ENCODE measurements at regions not wholly inside any gene's neighbourhood (a gene's known extent, or its start where the extent isn't known, plus 50 kb on each side); places are given as distances from the start of the nearest gene placed in this dataset.
A peak's percentile ranks its signal among the peaks of the same experiment; 100 is the strongest.

DNA sequence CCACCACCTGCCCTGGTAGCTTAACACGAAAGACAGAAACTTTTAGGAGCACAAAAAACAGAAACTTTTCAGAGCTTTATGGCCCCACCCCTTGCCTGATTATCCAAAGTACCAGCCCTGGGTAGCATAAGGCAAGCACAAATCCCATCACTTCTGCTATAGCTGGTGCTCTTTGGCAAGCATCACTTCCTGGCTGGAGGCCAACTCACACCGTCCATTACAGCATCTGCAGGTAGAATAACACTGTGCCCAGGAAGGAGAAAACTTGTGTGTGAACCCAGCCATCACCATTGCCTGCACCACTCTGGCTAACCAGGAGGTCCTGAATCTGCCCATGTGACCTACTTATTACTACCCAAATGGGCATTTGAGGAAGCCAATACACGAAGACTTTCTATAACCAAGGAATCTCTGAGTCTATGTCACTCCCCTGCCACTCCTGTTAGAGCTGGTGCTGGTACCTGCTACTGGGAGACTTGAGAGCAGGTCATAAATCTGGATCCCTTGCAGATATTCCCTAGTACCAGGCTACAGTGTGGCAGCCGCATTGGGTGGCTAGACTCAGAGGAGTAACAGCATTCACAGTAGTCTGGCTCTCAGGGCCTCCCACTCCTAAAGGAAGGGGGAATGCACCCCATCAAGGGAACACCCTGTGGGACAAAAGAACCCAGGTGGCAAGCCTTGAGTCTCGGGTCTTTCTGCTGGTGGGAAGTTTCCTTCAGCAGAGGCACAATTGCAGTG is 73.3 kb upstream of the AKAP13 start:
- Mint-ChIP-seq H3K4me3 (no peak overlapping the region), H3K9me3 (peaks cover 4% of the 10 kb centered on the region), H3K36me3 (peaks cover 4% of the 10 kb centered on the region), H3K27ac (no peak overlapping the region), H3K4me1 (peaks cover 11% of the 10 kb centered on the region), H3K27me3 (no peaks in the 10 kb centered on the region)
- POLR2A ChIA-PET: no interaction called here
- ATAC-seq (ENCODE audit: low read depth) (no peak), DNase-seq (no peak)

DNA sequence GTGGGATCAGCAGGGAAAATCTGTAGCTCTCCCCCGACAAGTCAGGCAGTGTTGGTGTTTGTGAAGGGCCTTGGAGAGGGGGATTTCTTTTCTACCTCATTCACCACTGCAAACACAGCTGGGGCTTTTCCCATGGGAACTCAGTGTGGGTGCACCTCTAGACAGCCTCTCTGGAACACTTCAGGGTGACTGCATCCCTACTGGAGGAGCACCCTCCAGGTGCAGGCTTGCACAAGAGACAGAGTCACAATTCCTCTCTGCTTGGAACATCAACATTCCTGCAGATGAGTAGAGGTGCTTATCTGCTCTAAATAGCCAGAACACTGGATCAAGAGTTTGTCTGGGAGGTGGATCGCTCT is 72.7 kb upstream of the AKAP13 start:
- peaks cover 4% of the 10 kb centered on the region for H3K36me3 Mint-ChIP-seq
- no peaks in the 10 kb centered on the region for H3K27me3 Mint-ChIP-seq
- H3K4me3 Mint-ChIP-seq: no peak overlapping the region
- no peak overlapping the region for H3K27ac Mint-ChIP-seq
- POLR2A ChIA-PET: no interaction called here
- H3K9me3 Mint-ChIP-seq: peaks cover 4% of the 10 kb centered on the region
- ATAC-seq (ENCODE audit: low read depth): no peak
- H3K4me1 Mint-ChIP-seq: peaks cover 12% of the 10 kb centered on the region
- no peak for DNase-seq

DNA sequence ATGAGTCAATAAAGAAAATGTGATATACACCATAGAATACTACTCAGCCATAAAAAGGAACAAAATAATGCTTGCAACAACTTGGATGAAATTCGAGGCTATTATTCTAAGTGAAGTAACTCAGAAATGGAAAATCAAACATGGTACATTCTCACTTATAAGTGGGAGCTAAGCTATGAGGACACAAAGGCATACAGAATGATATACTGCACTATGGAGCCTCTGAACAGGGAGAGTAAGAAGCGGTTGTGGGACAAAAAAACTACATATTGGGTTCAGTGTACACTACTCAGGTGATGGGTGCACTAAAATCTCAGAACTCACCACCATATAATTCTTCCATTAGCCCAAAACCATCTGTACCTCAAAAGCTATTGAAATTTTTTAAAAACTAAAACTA is 68.8 kb upstream of the AKAP13 start:
- Mint-ChIP-seq H3K36me3 (peaks cover 6% of the 10 kb centered on the region), H3K4me3 (no peak overlapping the region), H3K4me1 (peaks cover 32% of the 10 kb centered on the region), H3K27ac (no peak overlapping the region), H3K9me3 (peaks cover 4% of the 10 kb centered on the region), H3K27me3 (no peaks in the 10 kb centered on the region)
- DNase-seq (no peak), ATAC-seq (ENCODE audit: low read depth) (no peak)
- POLR2A ChIA-PET: interaction anchor here (0.6 to 0.7 kb wide), 2 partner anchors 12 to 14 kb away, joined by 3 read pairs; no protein-coding TSS in a partner anchor

DNA sequence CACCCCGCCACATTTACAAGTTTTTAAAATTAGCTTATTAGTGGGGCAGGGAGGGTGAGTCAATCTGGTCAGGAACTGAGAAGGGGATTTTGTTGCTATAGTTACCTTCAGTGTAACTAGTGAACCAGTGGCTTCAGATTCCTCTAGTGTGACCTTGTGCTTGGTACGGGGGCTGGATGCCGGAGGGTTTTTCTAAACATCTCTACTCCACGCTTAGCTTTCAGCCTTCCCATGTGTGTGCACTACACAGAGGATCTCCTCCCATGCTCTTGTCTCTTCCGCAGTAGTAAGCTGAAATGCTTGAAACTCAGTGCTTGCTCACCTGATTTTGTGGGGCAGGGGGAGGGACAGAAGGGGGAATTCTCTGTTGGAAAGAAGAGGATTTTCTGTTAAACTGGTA is 67.9 kb upstream of the AKAP13 start:
- Mint-ChIP-seq H3K27me3 (no peaks in the 10 kb centered on the region), H3K9me3 (peaks cover 4% of the 10 kb centered on the region), H3K36me3 (peaks cover 6% of the 10 kb centered on the region), H3K27ac (no peak overlapping the region), H3K4me1 (peaks cover 38% of the 10 kb centered on the region), H3K4me3 (no peak overlapping the region)
- no peak for DNase-seq
- POLR2A ChIA-PET: no interaction called here
- no peak for ATAC-seq (ENCODE audit: low read depth)

DNA sequence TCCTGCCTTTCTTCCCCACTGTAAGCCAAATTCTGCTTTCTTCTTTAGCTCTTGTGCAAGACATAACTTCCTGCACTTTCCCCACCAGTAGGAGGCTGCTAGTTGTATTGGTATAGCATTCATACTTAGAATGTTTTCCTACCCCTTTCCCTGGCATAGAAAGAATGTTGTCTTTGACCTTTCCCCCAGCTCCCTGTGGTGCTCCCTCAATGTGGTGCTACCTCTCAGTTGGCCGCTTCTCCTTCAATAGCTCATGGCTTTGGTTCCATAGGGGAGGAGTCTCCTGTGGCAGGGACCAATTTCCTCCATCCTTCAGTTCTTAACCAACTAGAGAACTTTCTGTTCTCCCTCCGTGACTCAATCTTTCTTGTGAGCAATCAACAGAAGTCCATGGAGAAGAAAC is 67.5 kb upstream of the AKAP13 start:
- Mint-ChIP-seq H3K4me3 (no peak overlapping the region), H3K27ac (no peak overlapping the region), H3K27me3 (no peaks in the 10 kb centered on the region), H3K36me3 (peaks cover 6% of the 10 kb centered on the region), H3K4me1 (peaks cover 41% of the 10 kb centered on the region), H3K9me3 (peaks cover 4% of the 10 kb centered on the region)
- POLR2A ChIA-PET: no interaction called here
- DNase-seq (no peak), ATAC-seq (ENCODE audit: low read depth) (no peak)

DNA sequence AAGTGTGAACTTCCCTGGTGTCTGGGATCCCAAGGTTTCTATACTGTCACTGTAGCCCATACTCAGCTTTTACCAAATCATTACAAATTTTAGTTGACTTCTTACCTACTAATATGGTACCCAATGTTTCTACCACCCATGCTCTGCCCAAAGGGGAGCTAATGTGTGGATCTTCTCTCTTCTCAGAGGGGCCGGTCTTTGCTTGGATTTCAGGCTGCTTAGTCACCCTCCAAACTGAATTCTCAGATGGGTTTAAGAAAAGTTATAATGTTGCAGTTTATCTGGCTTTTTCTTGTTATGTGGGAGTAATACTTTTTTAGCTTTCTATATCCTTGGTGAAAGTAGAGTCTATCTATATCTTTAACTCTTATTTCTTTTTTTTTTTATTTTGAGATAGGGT is 67.1 kb upstream of the AKAP13 start:
- H3K36me3 Mint-ChIP-seq: peaks cover 6% of the 10 kb centered on the region
- peaks cover 43% of the 10 kb centered on the region for H3K4me1 Mint-ChIP-seq
- no peak for ATAC-seq (ENCODE audit: low read depth)
- H3K27ac Mint-ChIP-seq: no peak overlapping the region
- POLR2A ChIA-PET: no interaction called here
- DNase-seq: no peak
- H3K9me3 Mint-ChIP-seq: peaks cover 4% of the 10 kb centered on the region
- no peaks in the 10 kb centered on the region for H3K27me3 Mint-ChIP-seq
- no peak overlapping the region for H3K4me3 Mint-ChIP-seq

DNA sequence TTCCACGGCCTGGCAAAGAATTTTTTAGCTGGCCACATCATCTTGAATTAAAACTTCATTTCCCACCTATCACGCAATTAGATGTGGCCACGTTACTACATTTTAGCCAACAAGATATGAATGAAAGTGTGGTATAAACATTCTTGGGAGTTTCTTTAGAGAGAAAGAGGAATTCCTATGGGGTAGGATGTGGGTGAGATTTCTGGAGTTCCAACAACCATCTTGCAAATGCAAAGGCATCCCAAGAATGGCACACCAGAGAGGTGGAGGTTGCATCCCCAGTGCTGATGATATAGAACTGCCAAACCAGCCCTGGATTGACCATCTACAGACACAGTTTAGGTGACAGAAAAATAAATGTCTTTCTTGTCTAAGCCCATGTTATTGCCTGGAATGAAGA is 66.3 kb upstream of the AKAP13 start:
- H3K9me3 Mint-ChIP-seq: peaks cover under 1% of the 10 kb centered on the region
- POLR2A ChIA-PET: no interaction called here

DNA sequence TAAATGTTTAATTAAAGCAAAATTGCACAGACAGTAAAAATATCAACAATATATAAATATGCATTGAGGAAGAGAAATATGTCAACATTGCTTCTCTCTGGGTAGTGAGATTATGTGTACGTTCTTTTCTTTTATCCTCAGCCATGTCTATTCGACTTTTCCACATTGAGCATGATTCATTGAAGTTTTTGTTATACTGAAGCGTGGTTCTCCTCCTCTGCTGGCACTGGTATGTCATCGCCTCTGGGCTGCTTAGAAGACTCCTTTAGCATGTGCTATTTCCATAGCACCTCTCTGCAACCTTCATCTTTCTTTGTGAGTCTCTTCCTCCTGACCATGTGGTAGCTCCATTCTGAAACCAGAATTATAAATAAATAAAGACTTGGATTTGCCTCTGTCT is 65.8 kb upstream of the AKAP13 start:
- H3K27me3 Mint-ChIP-seq: no peaks in the 10 kb centered on the region
- no peak overlapping the region for H3K27ac Mint-ChIP-seq
- H3K36me3 Mint-ChIP-seq: peaks cover 2% of the 10 kb centered on the region
- DNase-seq (no peak), ATAC-seq (ENCODE audit: low read depth) (no peak)
- no peak overlapping the region for H3K4me3 Mint-ChIP-seq
- no peaks in the 10 kb centered on the region for H3K9me3 Mint-ChIP-seq
- POLR2A ChIA-PET: no interaction called here
- H3K4me1 Mint-ChIP-seq: peaks cover 42% of the 10 kb centered on the region

More for the DNA sequence above, 66.3 kb upstream of the AKAP13 start:
- ATAC-seq (ENCODE audit: low read depth) (no peak), DNase-seq (no peak)
- Mint-ChIP-seq H3K27ac (no peak overlapping the region), H3K27me3 (no peaks in the 10 kb centered on the region), H3K4me3 (no peak overlapping the region), H3K4me1 (peaks cover 43% of the 10 kb centered on the region), H3K36me3 (peaks cover 2% of the 10 kb centered on the region)

DNA sequence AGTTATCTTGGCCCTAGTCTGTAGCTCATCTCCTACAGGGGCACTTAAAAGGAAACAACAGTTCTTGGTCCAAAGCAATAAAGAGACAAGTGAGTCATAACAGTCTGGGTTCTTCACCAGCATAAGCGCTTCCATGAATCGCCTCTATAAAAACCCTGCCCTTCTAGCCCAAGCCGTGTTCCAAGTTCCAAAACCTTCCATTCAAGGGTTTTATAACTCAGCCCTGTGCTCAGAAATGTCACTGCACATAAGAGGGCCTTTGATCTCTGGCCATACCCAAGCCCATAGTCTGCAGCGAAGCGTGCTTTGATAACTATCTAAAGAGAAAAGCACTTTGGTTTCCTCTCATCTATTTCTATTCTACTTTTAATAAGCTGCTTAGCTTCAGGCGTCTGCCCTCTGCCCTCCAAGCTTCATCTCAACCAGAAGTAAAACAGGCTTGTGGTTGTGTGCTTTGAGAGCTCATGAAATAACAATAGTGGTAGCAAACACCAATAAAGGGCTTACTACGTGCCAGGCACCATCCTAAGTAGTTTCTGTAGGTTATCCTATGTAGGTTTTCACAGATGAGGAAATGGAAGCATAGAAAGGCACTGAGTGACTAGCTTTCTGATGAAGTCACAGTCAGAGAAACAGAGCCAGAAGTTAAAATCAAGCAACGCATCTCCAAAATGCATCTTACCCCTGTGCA is 64.0 kb upstream of the AKAP13 start:
- POLR2A ChIA-PET: interaction anchor here (0.7 to 1.5 kb wide), 7 partner anchors 8 to 373 kb away, joined by 3 to 6 read pairs (median 3); partner anchors contain the start of gene AKAP13
- no peak for DNase-seq
- Mint-ChIP-seq H3K9me3 (peaks cover 6% of the 10 kb centered on the region), H3K36me3 (peaks cover 9% of the 10 kb centered on the region), H3K4me3 (peak overlapping the region; percentile 58), H3K27me3 (no peaks in the 10 kb centered on the region), H3K4me1 (peaks cover 42% of the 10 kb centered on the region), H3K27ac (peak overlapping the region; percentile 82)
- ATAC-seq (ENCODE audit: low read depth): peak; percentile 81

DNA sequence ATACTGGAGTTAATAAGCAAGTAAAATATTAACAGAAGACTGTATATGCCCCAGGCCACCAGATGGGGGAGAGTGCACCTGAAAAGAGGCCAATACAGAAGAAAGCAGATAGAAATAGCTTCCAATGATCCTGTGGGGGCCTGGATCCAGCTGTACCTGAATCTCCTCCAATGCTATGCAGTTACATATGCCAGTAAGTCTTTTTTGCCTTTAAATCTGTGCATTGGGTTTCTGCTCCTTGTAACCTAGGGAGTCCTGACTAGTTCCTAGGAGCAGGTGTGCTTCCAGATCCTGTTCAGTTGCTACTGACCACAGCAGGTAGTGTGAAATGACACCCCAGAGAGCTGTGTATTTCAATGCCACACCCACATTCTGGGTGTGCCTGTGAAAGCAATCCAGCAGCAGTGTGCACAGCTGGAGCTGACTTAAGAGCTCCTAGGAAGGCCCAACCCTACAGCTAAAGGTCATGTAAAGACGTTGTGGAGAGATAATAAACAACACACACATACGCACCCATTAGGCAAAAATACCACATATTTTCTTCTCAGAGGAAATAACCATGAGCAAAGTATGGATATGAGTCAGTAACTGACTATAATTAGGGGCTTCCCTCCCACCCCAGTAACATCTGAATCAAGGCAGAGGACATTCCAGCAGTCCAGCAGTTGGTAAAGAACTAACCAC is 62.2 kb upstream of the AKAP13 start:
- ATAC-seq (ENCODE audit: low read depth) (peak; percentile 63), DNase-seq (no peak)
- Mint-ChIP-seq H3K9me3 (peaks cover 13% of the 10 kb centered on the region), H3K4me3 (no peak overlapping the region), H3K36me3 (peaks cover 13% of the 10 kb centered on the region), H3K27me3 (no peaks in the 10 kb centered on the region), H3K4me1 (peaks cover 36% of the 10 kb centered on the region), H3K27ac (peak overlapping the region; percentile 21)
- POLR2A ChIA-PET: interaction anchor here (1.3 to 2.0 kb wide), 3 partner anchors 12 to 95 kb away, joined by 4 to 7 read pairs (median 4); partner anchors contain the start of gene AKAP13

DNA sequence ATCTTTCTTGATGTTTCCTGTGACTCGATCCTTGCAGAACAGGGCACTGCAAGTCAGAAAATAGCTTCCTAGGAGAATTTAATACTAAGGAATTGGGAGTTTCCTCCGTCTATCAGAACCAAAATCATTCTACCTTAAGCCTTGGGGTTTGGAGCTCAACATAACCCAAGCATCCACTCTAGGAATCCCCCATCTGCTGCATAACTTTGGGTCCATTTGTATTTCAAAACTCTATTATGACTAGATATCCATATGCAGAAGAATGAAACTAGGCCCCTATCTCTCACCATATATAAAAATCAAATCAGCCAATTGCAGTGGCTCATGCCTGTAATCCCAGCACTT is 61.7 kb upstream of the AKAP13 start:
- H3K4me1 Mint-ChIP-seq: peaks cover 36% of the 10 kb centered on the region
- H3K4me3 Mint-ChIP-seq: no peak overlapping the region
- POLR2A ChIA-PET: interaction anchor here (1.3 to 2.0 kb wide), 3 partner anchors 12 to 94 kb away, joined by 4 to 7 read pairs (median 4); partner anchors contain the start of gene AKAP13

DNA sequence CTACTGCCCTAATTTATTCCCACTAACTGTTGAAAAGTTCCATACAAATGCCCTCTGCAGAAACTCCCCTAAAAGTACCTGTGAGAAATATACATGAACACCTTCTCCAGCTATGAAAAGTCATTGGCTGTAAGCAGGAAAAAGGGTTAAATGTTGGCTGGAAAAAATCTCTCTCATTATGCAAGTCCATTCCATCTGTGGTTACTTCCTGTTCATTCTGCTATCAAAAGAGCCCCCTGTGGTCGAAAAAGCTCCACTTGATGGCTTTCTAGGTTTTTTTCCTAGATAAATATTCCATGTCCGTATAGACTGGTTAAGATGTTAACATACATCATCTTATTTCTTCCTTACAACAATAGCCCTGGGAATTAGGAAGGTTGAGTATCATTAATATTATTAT is 56.2 kb upstream of the AKAP13 start:
- POLR2A ChIA-PET: interaction anchor here (1.1 kb wide), 1 partner anchor 8 kb away, joined by 5 read pairs; no protein-coding TSS in a partner anchor
- ATAC-seq (ENCODE audit: low read depth) (no peak), DNase-seq (no peak)
- Mint-ChIP-seq H3K27ac (no peak overlapping the region), H3K4me1 (peaks cover 16% of the 10 kb centered on the region), H3K4me3 (no peak overlapping the region), H3K27me3 (no peaks in the 10 kb centered on the region), H3K36me3 (peaks cover 12% of the 10 kb centered on the region), H3K9me3 (peaks cover 14% of the 10 kb centered on the region)

More for the DNA sequence above, 61.7 kb upstream of the AKAP13 start:
- H3K27me3 Mint-ChIP-seq: no peaks in the 10 kb centered on the region
- peaks cover 14% of the 10 kb centered on the region for H3K9me3 Mint-ChIP-seq
- no peak for ATAC-seq (ENCODE audit: low read depth)
- peaks cover 14% of the 10 kb centered on the region for H3K36me3 Mint-ChIP-seq
- DNase-seq: no peak
- no peak overlapping the region for H3K27ac Mint-ChIP-seq

DNA sequence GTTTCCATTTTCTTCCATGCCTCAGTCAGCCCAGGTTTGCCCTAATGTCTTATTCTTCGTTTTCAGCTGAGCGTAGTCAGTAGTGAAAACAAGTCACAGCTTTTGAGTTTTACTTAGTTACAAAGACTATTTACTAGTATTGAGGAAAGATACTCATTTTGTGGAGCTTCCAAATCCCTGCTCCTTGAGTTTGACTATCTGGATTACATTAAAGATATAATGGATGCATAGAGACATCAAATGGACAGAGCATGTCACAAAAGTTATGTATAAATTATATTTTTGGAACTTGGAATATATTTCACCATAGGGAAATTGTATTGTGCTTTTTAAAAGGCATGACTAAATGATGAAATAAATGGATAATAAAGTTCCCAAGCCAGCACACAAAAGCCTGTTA is 54.6 kb upstream of the AKAP13 start:
- POLR2A ChIA-PET: interaction anchor here (0.8 kb wide), 1 partner anchor 29 kb away, joined by 3 read pairs; no protein-coding TSS in a partner anchor
- H3K9me3 Mint-ChIP-seq: peaks cover 10% of the 10 kb centered on the region
- peaks cover 6% of the 10 kb centered on the region for H3K36me3 Mint-ChIP-seq
- peaks cover 25% of the 10 kb centered on the region for H3K4me1 Mint-ChIP-seq
- no peak for ATAC-seq (ENCODE audit: low read depth)
- no peak for DNase-seq
- no peak overlapping the region for H3K4me3 Mint-ChIP-seq
- no peak overlapping the region for H3K27ac Mint-ChIP-seq
- no peaks in the 10 kb centered on the region for H3K27me3 Mint-ChIP-seq
